ENCODE measurements at regions not wholly inside any gene's neighbourhood (a gene's known extent, or its start where the extent isn't known, plus 50 kb on each side); places are given as distances from the start of the nearest gene placed in this dataset.

- no peak for TF ChIP-seq CTCF (conservative IDR thresholded peaks at IDR 0.05; ENCODE audit: low read length)
- no peak for TF ChIP-seq EZH2phosphoT487 (IDR thresholded peaks at IDR 0.05; ENCODE audit: borderline replicate concordance, low read depth, low read length)
Measured at GRCh38 chr2:13628122-13628521, 911.4 kb downstream of the TRIB2 start.
